H1 (cell line): ENCODE measurements at regions not wholly inside any gene's neighbourhood (a gene's known extent, or its start where the extent isn't known, plus 50 kb on each side); places are given as distances from the start of the nearest gene placed in this dataset.

Source experiments
- CTCF ChIA-PET: fragments of 300-600 bp; sonication (Branson Sonifier 250); formaldehyde crosslinking; loops from one replicate; lab custom pipeline; 2021; ENCODE audit not compliant: partially characterized antibody; lab: Charles Lee
- POLR2A ChIA-PET: fragments of 300-600 bp; sonication (Branson Sonifier 250); formaldehyde crosslinking; loops from one replicate; lab custom pipeline; 2021; ENCODE audit warnings: inconsistent platforms; ENCODE audit not compliant: partially characterized antibody; lab: Charles Lee
- DNase-seq, 2 experiments: peaks; one replicate each; pipeline versions ENCODE4 v3.0.0 to v3.0.0-alpha.2; 2010 to 2022; ENCODE audit warnings: low spot score in 2 of 2, low read depth in 1 of 2, mixed read lengths in 1 of 2
- FAIRE-seq: peaks from 2 replicates; lab custom pipeline; 2011; peaks lifted over from hg19 to GRCh38; lab: Jason Lieb, UNC
- H2AFZ ChIP-seq: 2 replicates; pipeline ENCODE4 v1.8.1; 2012; ENCODE audit warnings: low read length, inconsistent platforms
- H2AK5ac ChIP-seq: 2 replicates; pipeline ENCODE4 v1.6.1; 2013; ENCODE audit warnings: low read depth, low read length
- H2BK120ac ChIP-seq: replicated peaks from 2 replicates; pipeline ENCODE3; 2013; ENCODE audit warnings: low read depth, low read length, inconsistent platforms
- H2BK12ac ChIP-seq: 2 replicates; pipeline ENCODE4 v1.6.1; 2013; ENCODE audit warnings: low read depth, low read length
- H2BK15ac ChIP-seq: 2 replicates; pipeline ENCODE4 v1.6.1; 2013; ENCODE audit warnings: low read length
- H2BK20ac ChIP-seq: 2 replicates; pipeline ENCODE4 v1.6.1; 2013; ENCODE audit warnings: low read length
- H2BK5ac ChIP-seq: 2 replicates; pipeline ENCODE4 v1.6.1; 2013; ENCODE audit warnings: low read depth, low read length
- H3K14ac ChIP-seq: 2 replicates; pipeline ENCODE4 v1.6.1; 2013; ENCODE audit warnings: inconsistent platforms; ENCODE audit not compliant: insufficient read length
- H3K18ac ChIP-seq: 2 replicates; pipeline ENCODE4 v1.6.1; 2013; ENCODE audit warnings: low read length; ENCODE audit errors: extremely low read depth
- H3K23ac ChIP-seq: 2 replicates; pipeline ENCODE4 v1.6.1; 2013; ENCODE audit warnings: inconsistent platforms; ENCODE audit not compliant: insufficient read length
- H3K23me2 ChIP-seq: 2 replicates; pipeline ENCODE4 v1.6.1; 2013; ENCODE audit warnings: low read depth, low read length
- H3K27ac ChIP-seq: 2 replicates; pipeline ENCODE4 v1.6.1; 2011; ENCODE audit warnings: low read depth, low read length, inconsistent platforms
- H3K27me3 ChIP-seq, 4 experiments: replicated peaks in 1 of 4; 1 replicate in 1 of 4; 2 replicates in 3 of 4; pipeline versions ENCODE4 v1.6.1 to v1.8.1; 2011 to 2013; ENCODE audit warnings: low read length in 3 of 4, mild to moderate bottlenecking in 3 of 4, inconsistent platforms in 2 of 4, mixed read lengths in 2 of 4, moderate library complexity in 1 of 4; ENCODE audit not compliant: control insufficient read depth in 3 of 4, insufficient read depth in 3 of 4; ENCODE audit errors: extremely low read depth in 1 of 4
- H3K36me3 ChIP-seq, 4 experiments: 2 replicates each; pipeline versions ENCODE4 v1.6.1 to v1.8.1; 2011 to 2013; ENCODE audit warnings: mild to moderate bottlenecking in 4 of 4, low read length in 3 of 4, moderate library complexity in 2 of 4, control low read depth in 1 of 4, inconsistent platforms in 1 of 4; ENCODE audit not compliant: insufficient read depth in 4 of 4, control insufficient read depth in 2 of 4
- H3K4ac ChIP-seq: replicated peaks from 2 replicates; pipeline ENCODE3; 2013; ENCODE audit warnings: low read length, low read depth, mixed read lengths, inconsistent platforms; ENCODE audit not compliant: insufficient read length
- H3K4me1 ChIP-seq, 4 experiments: replicated peaks in 1 of 4; 1 replicate in 1 of 4; 2 replicates in 3 of 4; pipeline versions ENCODE4 v1.6.1 to v1.8.1; 2011 to 2013; ENCODE audit warnings: low read length in 3 of 4, inconsistent platforms in 2 of 4, mixed read lengths in 1 of 4; ENCODE audit not compliant: insufficient read depth in 4 of 4, control insufficient read depth in 3 of 4
- H3K4me2 ChIP-seq, 2 experiments: 2 replicates each; pipeline versions ENCODE4 v1.6.1 to v1.8.1; 2011 to 2013; ENCODE audit warnings: low read depth in 2 of 2, low read length in 2 of 2, control low read depth in 1 of 2, inconsistent platforms in 1 of 2, mild to moderate bottlenecking in 1 of 2; ENCODE audit not compliant: insufficient read depth in 1 of 2
- H3K4me3 ChIP-seq, 4 experiments: fragments of 200-600, 300-600 bp in 1 of 4; sonication (generic), shearing (Covaris generic), sonication (Bioruptor Twin) in 1 of 4; 2 replicates each; pipeline versions ENCODE4 v1.5.1 to v1.8.1; 2011 to 2016; ENCODE audit warnings: low read length in 4 of 4, low read depth in 3 of 4, control low read depth in 2 of 4, inconsistent platforms in 2 of 4, mild to moderate bottlenecking in 2 of 4, mixed read lengths in 1 of 4, moderate library complexity in 1 of 4; ENCODE audit not compliant: insufficient read depth in 2 of 4; ENCODE audit errors: extremely low read depth in 1 of 4
- H3K56ac ChIP-seq: replicated peaks from 2 replicates; pipeline ENCODE3; 2013; ENCODE audit warnings: low read depth, mild to moderate bottlenecking, mixed read lengths, low read length, inconsistent platforms; ENCODE audit not compliant: insufficient read length
- H3K79me1 ChIP-seq: 2 replicates; pipeline ENCODE4 v1.6.1; 2013; ENCODE audit warnings: low read depth, low read length, control low read depth
- H3K79me2 ChIP-seq, 2 experiments: 2 replicates each; pipeline versions ENCODE4 v1.6.1 to v1.8.1; 2012 to 2013; ENCODE audit warnings: low read length in 2 of 2, mild to moderate bottlenecking in 2 of 2, inconsistent platforms in 1 of 2; ENCODE audit not compliant: insufficient read depth in 2 of 2, control insufficient read depth in 1 of 2
- H3K9ac ChIP-seq, 4 experiments: replicated peaks in 1 of 4; 1 replicate in 1 of 4; 2 replicates in 3 of 4; pipeline versions ENCODE4 v1.6.1 to v1.8.1; 2011 to 2013; ENCODE audit warnings: low read depth in 3 of 4, low read length in 3 of 4, control low read depth in 2 of 4, mild to moderate bottlenecking in 2 of 4, moderate library complexity in 2 of 4, inconsistent platforms in 1 of 4; ENCODE audit errors: extremely low read depth in 1 of 4
- H3K9me3 ChIP-seq, 2 experiments: 2 replicates each; pipeline versions ENCODE4 v1.6.1 to v1.8.1; 2012 to 2013; ENCODE audit warnings: mild to moderate bottlenecking in 2 of 2, moderate library complexity in 2 of 2, control low read depth in 1 of 2, inconsistent platforms in 1 of 2, low read depth in 1 of 2, low read length in 1 of 2, mixed read lengths in 1 of 2; ENCODE audit not compliant: insufficient read depth in 2 of 2
- H4K20me1 ChIP-seq, 2 experiments: replicated peaks in 1 of 2; 2 replicates each; pipeline versions ENCODE3 to v1.8.1; 2011 to 2013; ENCODE audit warnings: inconsistent platforms in 2 of 2, low read length in 2 of 2, mild to moderate bottlenecking in 1 of 2; ENCODE audit not compliant: insufficient read depth in 2 of 2, control insufficient read depth in 1 of 2
- H4K5ac ChIP-seq: 2 replicates; pipeline ENCODE4 v1.6.1; 2013; ENCODE audit warnings: low read length, low read depth, mixed read lengths, inconsistent platforms; ENCODE audit not compliant: insufficient read length
- H4K8ac ChIP-seq: 2 replicates; pipeline ENCODE4 v1.8.0; 2013; ENCODE audit warnings: mild to moderate bottlenecking, moderate library complexity, low read length, inconsistent platforms; ENCODE audit not compliant: insufficient read depth; ENCODE audit errors: extremely low read depth
- H4K91ac ChIP-seq: replicated peaks from 2 replicates; pipeline ENCODE3; 2013; ENCODE audit warnings: low read length, mixed read lengths, inconsistent platforms; ENCODE audit not compliant: insufficient read length
- CBX5 ChIP-seq: fragments of 300-800, 300-1000 bp; sonication (generic); IDR thresholded peaks from 2 replicates; pipeline ENCODE4 v1.7.1; 2016; ENCODE audit warnings: antibody characterized with exemption, low read length, low read depth
- CHD1 ChIP-seq: IDR thresholded peaks from 2 replicates; pipeline ENCODE4 v1.6.1; 2012; ENCODE audit warnings: low read depth, low read length, improper control_type of control experiment
- CREB1 ChIP-seq: IDR thresholded peaks from 2 replicates; pipeline ENCODE4 v1.6.1; 2012; ENCODE audit warnings: inconsistent platforms
- FOSL1 ChIP-seq: IDR thresholded peaks from 2 replicates; pipeline ENCODE4 v1.6.1; 2011; ENCODE audit warnings: mild to moderate bottlenecking, low read depth, low read length, moderate library complexity; ENCODE audit not compliant: insufficient read depth
- HDAC6 ChIP-seq: IDR thresholded peaks from one replicate; pipeline ENCODE4 v1.7.1; 2012; ENCODE audit warnings: low read depth, mild to moderate bottlenecking, inconsistent platforms, low read length, moderate library complexity
- JUN ChIP-seq: IDR thresholded peaks from 2 replicates; pipeline ENCODE4 v1.6.1; 2011; ENCODE audit warnings: low read depth, mild to moderate bottlenecking, improper control_type of control experiment, low read length
- NRF1 ChIP-seq: IDR thresholded peaks from 2 replicates; pipeline ENCODE4 v1.6.1; 2011; ENCODE audit warnings: mild to moderate bottlenecking, low read depth, low read length, improper control_type of control experiment
- POU5F1 ChIP-seq: IDR thresholded peaks from 2 replicates; pipeline ENCODE4 v1.6.1; 2011; ENCODE audit warnings: low read depth, mild to moderate bottlenecking, low read length, moderate library complexity
- SAP30 ChIP-seq: fragments of 300-600 bp; sonication (generic); IDR thresholded peaks from 2 replicates; pipeline ENCODE4 v1.7.1; 2012; ENCODE audit warnings: low read length, moderate library complexity, mild to moderate bottlenecking, inconsistent platforms; ENCODE audit not compliant: insufficient read depth, insufficient replicate concordance
- SIN3A ChIP-seq, 2 experiments: IDR thresholded peaks in 1 of 2; conservative IDR thresholded peaks in 1 of 2; 2 replicates each; pipeline ENCODE4 v1.6.1; 2011 to 2012; ENCODE audit warnings: low read length in 2 of 2, improper control_type of control experiment in 1 of 2, low read depth in 1 of 2, mild to moderate bottlenecking in 1 of 2
- SUZ12 ChIP-seq: fragments of 200-600 bp; sonication (generic); IDR thresholded peaks from 2 replicates; pipeline ENCODE4 v1.6.1; 2012; ENCODE audit warnings: mild to moderate bottlenecking, inconsistent platforms, low read length, moderate library complexity, mixed read lengths
- WGBS, 2 experiments: shearing (Covaris generic) in 1 of 2; methylation state at CpG; one replicate each; pipeline versions ENCODE4 v1.1.6 to v1.1.7; 2013 to 2015; ENCODE audit warnings: low lambda C conversion rate in 2 of 2, mixed read lengths in 2 of 2, inconsistent platforms in 1 of 2, low coverage in 1 of 2, missing lambda C conversion rate in 1 of 2; ENCODE audit not compliant: insufficient replicate concordance in 2 of 2, insufficient coverage in 1 of 2, insufficient read length in 1 of 2; ENCODE audit errors: extremely low coverage in 1 of 2, missing lambda C conversion rate in 1 of 2; 5-methylcytosine and 5-hydroxymethylcytosine counted together
- TF ChIP-seq, protein P1 (sequence below): IDR thresholded peaks from 2 replicates; pipeline ENCODE4 v1.6.1; 2012; ENCODE audit warnings: inconsistent platforms
- TF ChIP-seq, protein P2 (sequence below): IDR thresholded peaks from 2 replicates; pipeline ENCODE4 v1.6.1; 2012; ENCODE audit warnings: low read length, inconsistent platforms

DNA sequence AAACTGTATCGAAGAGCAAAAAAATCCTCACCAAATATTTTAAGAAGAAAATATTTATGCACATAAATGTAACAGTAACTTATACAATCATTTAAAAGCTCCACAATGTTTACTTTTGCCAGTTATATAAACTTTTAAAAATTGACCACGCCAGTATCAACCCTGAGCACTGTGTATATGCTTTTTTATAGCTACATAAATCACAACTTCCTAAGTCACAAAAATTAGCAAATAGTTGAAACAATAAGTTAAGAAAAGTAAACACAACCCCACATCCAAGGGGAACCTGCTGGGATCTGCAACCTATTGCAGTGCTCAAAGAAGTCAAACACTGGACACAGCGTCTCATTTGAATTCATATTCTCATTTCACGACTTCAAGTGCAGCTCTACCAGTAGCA lies 89.8 kb upstream of the DST start:
- peaks cover 0 to 52% of the 10 kb centered on the region in 2 experiments; a peak in 2 of 4 replicates for H3K79me2 ChIP-seq
- TF ChIP-seq FOSL1 (no peak), SUZ12 (no peak), CHD1 (no peak), HDAC6 (no peak), NRF1 (no peak), POU5F1 (no peak), CBX5 (no peak), CREB1 (no peak), SAP30 (no peak), JUN (no peak), SIN3A (conservative IDR thresholded peaks at IDR 0.05 in 1 of 2, IDR thresholded peaks at IDR 0.05 in 1 of 2; ENCODE audit: low read depth in 1 of 2, low read length in 2 of 2) (no peak)
- TF ChIP-seq, protein P1, sequence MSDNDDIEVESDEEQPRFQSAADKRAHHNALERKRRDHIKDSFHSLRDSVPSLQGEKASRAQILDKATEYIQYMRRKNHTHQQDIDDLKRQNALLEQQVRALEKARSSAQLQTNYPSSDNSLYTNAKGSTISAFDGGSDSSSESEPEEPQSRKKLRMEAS = no peak
- TF ChIP-seq, protein P2, sequence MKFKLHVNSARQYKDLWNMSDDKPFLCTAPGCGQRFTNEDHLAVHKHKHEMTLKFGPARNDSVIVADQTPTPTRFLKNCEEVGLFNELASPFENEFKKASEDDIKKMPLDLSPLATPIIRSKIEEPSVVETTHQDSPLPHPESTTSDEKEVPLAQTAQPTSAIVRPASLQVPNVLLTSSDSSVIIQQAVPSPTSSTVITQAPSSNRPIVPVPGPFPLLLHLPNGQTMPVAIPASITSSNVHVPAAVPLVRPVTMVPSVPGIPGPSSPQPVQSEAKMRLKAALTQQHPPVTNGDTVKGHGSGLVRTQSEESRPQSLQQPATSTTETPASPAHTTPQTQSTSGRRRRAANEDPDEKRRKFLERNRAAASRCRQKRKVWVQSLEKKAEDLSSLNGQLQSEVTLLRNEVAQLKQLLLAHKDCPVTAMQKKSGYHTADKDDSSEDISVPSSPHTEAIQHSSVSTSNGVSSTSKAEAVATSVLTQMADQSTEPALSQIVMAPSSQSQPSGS = no peak

More for the DNA sequence above, 89.8 kb upstream of the DST start:
- H3K9ac ChIP-seq = no peak overlapping the region
- H3K56ac ChIP-seq = no peak overlapping the region
- H2BK5ac ChIP-seq = no peak overlapping the region
- no peak overlapping the region for H3K14ac ChIP-seq
- no peaks in the 10 kb centered on the region for H3K79me1 ChIP-seq
- no peaks in the 10 kb centered on the region; a peak in 1 of 8 replicates for H3K36me3 ChIP-seq
- DNase-seq (no peak), FAIRE-seq (no peak)
- H2AFZ ChIP-seq = no peak overlapping the region
- no peaks in the 10 kb centered on the region for H3K27me3 ChIP-seq
- peaks cover 0 to 5% (median 2%) of the 10 kb centered on the region in 4 experiments; a peak in 4 of 7 replicates for H3K4me1 ChIP-seq
- H3K4me3 ChIP-seq = no peak overlapping the region
- no peak overlapping the region for H3K27ac ChIP-seq
- no peak overlapping the region for H2BK15ac ChIP-seq
- H3K18ac ChIP-seq = no peak overlapping the region
- H4K20me1 ChIP-seq = no peaks in the 10 kb centered on the region
- H2BK12ac ChIP-seq = no peak overlapping the region
- no peak overlapping the region for H4K8ac ChIP-seq
- H2BK20ac ChIP-seq = no peak overlapping the region
- H3K4ac ChIP-seq = no peak overlapping the region
- no peak overlapping the region for H2BK120ac ChIP-seq
- no peak overlapping the region for H4K5ac ChIP-seq
- no peak overlapping the region for H3K23ac ChIP-seq
- no peak overlapping the region for H4K91ac ChIP-seq
- H3K9me3 ChIP-seq = no peaks in the 10 kb centered on the region
- WGBS, 2 experiments = 92% methylated on average over 4 of the region's 4 CpGs; no CpG with 5 or more reads in 1 of the 2 experiments
- ChIA-PET CTCF (interaction anchor here (0.8 to 1.9 kb wide), 4 partner anchors 17 to 25 kb away, joined by 3 to 9 read pairs (median 6); no protein-coding TSS in a partner anchor), POLR2A (no interaction called here)
- H3K4me2 ChIP-seq = no peak overlapping the region
- no peaks in the 10 kb centered on the region for H3K23me2 ChIP-seq
- no peak overlapping the region for H2AK5ac ChIP-seq
